Right renal cortex interstitium (tissue), 3 donors: ENCODE measurements at regions not wholly inside any gene's neighbourhood (a gene's known extent, or its start where the extent isn't known, plus 50 kb on each side); places are given as distances from the start of the nearest gene placed in this dataset.
"Not testable (repeated sequence)": the region's sequence is repeated elsewhere in the genome, so short reads cannot be mapped to it uniquely, and the experiment has no call there.

Experiments
- DNase-seq, 3 donors: peaks; one replicate each; pipeline ENCODE4 v3.0.0-alpha.2; 2013; ENCODE audit warnings: low read depth in 3 of 3, low spot score in 2 of 3

DNA sequence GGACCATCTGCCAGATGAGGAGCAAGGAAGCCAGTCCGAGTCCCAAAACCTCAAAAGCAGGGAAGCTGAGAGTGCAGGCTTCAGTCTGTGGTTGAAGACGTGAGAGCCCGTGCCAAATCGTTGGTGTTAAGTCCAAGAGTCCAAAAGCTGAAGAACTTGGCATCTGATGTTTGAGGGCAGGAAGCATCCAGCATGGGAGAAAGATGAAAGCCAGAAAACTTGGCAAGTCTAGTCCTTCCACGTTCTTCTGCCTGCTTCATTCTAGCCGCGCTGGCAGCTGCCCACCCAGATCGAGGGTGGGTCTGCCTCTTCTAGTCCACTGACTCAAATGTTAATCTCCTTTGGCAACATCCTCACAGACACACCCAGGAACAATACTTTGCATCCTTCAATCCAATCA, 293.8 kb downstream of the RDH14 start:
- DNase-seq, result not testable (repeated sequence)

DNA sequence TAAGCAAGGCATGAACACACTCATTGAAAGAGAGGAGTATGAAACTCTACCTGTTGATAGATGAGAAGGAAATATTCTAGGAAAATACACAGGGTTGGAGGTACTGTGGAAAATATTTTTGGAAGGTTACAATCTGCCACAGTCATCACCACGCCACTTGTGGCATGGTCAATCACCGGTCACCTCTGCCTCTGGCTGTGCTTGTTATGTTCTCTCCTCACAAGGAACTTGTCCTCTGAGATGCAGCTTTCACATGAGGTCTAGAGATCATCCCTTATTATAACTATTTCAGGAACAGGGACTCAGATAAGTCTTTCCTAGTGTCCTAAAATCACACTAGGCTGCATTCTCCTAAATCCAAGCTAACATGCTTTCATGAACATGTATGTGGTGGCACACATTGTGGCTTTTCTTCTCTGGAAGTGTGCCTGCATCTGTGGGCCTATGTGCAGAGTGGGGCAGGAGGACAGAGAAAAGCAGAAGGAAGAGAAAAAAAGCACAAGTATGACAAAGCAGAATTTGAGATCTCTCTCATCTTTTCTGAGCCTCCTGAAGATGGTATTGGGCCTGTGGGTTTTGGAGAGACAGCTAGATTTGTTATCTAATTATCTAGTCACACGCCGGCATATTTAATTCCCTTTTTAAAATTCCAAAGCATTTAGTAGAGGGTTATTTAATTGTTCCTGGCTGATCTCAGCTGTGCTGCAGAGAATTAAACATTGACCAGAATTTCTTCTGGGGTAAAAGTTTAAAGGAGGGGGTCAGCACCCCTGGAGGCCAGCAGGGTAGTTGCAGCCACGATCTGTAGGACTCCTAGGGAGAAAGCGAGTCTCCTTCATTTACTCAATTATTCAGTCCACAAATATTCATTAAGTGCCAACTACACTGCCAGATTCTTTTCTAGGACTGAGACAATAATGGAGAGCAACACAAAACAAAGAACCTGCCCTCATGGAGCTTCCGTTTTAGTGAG, 294.6 kb downstream of the RDH14 start:
- no peak for DNase-seq

DNA sequence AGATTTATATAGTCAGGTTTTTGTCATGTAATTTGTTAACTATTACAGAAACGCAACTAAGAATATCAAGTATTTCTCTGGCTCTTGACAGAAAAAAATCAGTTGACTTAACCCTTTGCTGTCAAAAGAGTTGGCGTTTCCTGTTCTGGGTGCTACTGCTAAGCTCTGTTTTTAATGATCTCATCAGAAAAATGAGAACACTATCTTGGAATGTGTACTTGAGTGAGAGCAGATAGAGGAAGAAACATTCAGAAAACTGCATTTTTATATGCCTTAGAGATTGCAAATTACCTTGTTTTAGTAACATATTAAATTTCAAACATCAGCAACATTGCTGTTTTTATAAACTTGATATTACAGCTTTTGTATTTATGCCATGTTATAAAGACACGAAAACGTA, 297.9 kb downstream of the RDH14 start:
- no peak for DNase-seq

DNA sequence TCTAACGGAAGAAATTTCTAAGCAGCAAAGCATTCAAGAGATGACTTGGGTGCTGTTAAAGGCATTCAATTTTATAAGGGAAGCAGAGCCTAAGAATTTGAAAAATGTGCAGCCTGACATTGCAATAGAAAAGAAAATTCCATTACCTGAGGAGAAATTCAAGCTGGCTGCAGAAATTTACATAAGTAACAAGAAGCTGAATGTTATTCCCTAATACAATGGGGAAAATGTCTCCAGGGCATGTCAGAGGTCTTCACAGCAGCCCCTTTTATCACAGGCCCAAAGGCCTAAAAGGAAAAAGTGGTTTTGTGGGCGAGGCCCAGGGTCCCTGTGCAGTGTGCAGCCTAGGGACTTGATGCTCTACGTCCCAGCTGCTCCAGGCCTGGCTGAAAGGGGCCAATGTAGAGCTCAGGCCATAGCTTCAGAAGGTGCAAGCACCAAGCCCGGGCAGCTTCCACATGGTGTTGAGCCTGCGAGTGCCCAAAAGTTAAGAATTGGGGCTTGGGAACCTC, 306.7 kb downstream of the RDH14 start:
- DNase-seq, result no peak

DNA sequence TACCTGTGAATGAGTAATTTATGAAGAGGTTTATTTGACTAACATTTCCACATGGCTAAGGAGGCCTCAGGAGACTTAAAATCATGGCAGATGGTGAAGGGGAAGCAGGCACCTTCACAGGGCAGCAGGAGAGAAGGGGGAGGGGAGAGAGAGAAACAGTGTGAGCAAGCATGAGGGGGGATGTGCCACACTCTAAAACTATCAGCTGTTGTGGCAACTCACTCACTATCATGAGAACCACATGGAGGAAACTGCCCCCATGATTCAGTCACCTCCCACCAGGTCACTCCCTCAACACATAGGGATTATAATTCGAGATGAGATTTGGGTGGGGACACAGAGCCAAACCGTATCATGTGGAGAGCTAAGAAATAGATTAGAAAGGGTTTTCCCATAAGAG, 309.0 kb downstream of the RDH14 start:
- DNase-seq, result no peak

DNA sequence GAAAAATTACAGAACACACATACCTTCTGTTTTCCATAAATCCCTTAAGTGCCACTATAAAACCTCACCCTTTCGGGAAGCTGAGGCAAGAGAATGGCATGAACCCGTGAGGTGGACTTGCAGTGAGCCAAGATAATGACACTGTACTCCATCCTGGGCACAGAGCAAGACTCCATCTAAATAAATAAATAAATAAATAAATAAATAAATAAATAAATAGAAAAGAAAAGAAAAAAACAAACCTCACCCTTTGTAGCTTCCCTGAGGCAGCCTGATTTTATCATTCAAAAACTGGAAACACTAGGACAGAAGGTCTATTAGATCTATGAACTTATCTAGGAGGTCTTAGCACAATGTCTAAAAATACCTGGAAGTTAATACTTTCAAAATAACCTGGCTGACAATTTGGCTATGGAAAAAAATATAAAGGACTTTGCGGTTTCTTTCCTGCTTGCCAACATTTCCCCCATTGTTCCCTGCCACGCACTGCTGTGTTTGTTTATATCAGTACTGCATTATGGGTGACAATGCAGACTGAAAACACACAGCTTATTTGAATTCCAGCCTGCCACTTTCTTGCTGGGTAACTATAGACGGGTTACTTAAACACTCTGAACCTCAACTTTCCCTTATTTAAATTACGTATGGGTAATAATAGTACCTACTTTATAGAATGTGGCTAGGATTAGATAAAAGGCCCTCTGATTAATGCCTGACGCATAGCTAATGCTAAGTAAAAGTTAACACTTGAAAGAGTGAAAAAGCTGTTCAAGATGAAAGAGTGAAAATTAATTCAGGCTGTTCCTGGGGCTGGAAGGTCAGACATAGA, 313.0 kb downstream of the RDH14 start:
- DNase-seq, result no peak

DNA sequence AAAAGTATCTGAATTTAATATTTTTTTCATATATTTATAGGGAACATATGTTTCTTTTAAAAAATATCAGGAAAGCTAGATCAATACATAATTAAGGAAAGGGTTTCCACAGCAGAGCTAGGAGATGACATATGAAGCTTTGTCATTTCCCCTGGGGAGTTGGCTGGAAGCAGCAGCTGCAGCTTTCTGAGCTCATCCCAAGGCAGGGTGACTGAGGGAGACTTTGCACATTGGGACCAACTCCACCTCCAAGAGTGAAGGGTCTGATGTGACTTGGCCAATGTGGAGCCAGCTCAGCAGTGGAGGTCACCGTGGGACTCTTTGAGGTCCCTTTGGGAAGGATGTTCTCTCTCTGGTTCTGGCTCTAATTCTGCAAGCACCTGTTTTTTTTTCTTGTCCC, 315.1 kb downstream of the RDH14 start:
- DNase-seq, result no peak

DNA sequence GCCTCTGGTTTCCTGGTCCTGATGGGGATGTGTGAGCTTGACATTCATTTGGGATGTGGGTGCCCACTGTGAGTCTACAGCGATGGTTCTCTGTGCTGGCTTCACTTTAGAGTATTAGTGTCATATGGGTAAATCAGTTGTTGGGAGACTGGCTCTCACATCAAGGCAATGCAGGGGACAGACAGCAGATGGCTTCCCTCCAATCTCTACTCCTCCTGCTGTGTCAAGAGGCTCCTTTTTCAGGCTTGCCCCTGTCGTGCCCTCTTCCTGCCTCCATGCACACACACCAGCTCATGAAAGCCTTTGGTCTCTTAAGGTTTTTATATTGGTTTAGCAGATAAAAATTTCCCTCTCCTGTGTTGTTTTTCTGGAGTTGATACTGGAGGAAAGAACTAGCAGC, 315.6 kb downstream of the RDH14 start:
- no peak for DNase-seq

DNA sequence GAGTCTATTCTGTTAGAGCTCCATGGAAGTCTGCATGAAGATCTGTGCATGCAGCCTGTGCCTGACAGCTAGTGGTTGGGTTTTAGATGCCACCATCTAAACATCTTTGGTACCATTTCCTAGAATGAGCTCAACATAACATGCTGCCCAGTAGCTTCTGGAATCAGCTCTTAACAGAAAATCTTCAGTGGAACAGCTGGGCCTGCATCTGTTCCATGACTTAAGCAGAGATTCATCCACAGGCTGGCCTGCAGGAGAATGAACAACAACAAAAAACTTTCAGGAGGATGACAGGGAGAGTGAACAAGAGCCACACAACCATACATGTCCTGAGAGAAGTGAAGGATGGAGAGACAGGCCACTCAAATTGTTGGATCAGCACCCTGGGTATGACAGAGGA, 316.6 kb downstream of the RDH14 start:
- no peak for DNase-seq

DNA sequence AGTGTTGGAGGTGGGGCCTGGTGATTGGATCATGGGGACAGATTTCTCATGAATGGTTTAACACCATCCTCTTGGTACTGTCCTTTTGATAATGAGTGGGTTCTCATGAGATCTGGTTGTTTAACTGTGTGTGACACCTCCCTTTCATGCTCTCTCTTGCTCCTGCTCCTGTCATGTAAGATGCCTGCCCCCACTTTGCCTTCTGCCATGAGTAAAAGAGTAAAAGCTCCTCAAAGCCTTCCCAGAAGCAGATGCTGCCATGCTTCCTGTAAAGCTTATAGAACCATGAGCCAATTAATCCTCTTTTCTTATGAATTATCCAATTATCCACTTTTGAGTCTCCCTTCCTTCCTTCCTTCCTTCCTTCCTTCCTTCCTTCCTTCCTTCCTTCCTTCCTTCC, 317.7 kb downstream of the RDH14 start:
- DNase-seq, result no peak

DNA sequence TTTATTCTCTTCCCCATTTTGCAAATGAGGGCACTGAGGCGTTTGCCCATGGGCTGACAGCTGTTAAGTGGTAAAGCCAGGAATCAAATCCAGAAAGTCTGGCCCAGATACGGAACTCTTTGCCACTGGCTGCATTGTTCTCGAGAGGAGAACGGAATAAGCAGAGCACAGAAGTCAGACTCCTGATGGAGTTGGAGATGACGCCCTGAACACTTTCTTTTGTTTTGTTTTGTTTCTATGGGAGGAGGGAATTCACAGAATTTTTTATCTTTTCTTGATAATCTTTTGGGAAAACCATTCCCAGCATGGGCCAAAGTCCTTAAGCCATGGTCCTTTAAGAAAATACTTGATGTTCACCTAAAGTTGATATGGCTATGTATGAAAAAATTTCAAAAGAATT, 322.2 kb downstream of the RDH14 start:
- no peak for DNase-seq

DNA sequence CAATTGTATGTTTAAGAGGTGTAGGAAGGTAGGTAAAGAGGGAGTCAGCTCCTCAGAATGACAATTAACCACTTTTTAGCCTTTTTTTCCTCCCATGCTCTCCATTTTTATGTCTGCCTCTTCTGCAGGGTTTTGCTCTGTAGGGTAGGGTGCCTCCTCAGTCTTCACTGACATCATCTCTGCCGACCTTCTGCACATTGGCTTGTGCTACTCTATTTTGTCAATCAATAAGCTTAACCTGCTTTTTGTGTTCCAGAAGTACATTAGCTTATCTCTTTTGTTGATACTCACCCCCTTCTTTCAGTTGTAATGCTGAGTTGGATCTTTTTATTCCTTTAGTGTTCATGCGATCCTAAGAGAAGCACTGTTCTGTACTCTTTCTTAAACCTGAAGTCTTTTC, 323.2 kb downstream of the RDH14 start:
- DNase-seq, result no peak

DNA sequence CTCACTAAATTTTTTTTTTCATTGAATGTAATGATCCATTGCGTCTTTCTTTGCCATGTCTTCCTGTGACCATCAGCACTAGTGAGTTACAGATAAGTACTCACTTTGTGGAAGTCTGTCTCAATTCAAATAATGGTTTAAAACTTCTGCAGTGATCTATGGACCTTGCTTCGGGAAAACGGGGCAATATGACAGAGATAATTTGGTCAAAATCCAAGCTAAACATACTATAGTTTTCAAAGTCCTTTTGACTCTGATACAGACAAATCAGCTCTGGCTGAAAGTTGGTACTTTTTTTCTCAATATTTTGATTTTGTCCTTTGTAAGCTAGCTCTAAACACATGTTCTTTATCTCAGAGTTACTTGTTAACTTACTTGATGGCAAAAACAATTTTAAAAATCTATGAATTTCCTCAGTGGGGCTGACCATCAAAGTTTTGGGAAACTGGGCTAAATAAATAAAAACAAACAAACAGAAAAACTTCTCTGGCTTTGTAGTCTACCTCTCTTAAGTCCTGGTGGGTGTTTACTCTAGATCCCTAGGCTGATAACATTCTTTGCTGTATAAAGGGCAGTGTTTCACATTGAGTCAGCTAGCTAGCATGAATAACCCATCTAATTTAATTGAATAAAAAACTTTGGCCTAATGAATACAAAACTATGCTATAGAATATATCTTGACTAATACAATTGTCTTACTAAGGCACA, 327.6 kb downstream of the RDH14 start:
- DNase-seq, result no peak

DNA sequence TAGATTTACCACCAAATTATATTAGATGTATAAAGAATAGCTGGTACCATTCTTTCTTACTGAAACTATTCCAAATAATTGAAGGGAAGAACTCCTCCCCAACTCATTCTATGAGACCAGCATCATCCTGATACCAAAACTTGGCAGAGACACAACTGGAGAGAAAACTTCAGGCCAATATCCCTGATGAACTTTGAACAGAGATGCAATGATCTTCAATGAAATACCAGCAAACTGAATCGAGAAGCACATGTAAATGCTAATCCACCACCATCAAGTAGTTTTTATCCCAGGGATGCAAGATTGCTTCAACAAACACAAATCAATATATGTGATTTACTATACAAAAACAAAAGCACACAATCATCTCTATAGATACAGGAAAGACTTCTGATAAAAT, 329.8 kb downstream of the RDH14 start:
- no peak for DNase-seq

DNA sequence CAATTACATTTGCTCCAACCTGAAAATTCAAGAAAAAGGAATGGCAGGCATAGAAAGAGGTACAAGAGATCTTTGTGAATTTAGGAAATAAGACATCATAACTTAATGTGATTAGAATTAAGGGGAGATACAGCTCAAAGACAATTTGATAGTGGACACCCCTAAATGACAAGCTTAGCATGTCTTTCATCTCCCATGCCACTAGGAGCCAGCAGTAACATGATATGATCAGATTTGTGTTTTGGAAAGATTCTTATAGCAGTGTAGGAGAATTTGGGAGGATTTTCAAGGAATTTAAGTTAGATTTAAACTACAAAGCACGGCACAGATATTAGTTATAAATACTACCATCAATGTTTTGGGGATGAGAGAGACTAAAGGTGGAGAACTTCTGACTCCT, 340.8 kb downstream of the RDH14 start:
- DNase-seq, result no peak

DNA sequence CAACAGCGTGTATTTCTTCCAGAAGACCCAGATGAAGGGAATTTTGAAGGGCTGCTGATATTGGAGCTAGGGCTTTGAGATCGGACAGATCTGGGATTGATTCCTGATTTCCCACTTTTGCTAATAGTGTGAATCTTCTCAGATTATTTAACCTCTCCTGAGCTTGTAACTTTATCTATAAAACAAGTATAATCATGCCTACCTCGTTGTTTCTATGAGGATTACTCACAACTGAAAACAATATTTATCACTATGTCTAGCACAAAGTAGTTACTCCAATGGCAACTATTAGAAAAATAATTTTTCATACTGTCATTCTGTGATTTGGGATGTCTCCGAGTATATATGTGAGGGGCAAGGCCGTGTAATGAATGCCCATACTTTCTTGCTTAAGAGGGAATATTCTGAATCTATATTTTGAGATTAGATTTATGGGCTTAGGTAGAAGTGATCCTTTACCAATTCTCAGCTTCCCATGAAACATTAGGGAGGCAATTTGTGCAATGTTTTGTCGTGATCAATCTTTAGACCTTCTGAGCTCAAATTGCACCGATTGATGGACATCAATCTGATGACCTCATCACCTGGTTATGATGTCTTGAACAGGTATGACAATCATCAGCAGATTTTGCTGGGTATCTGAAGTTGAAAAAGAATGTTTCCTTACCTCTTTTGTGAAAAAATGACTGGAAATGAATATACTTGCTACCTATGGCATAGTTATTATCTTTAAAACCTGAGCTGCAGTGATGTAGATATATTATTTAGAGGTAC, 339.9 kb downstream of the KCNS3 start:
- no peak for DNase-seq

DNA sequence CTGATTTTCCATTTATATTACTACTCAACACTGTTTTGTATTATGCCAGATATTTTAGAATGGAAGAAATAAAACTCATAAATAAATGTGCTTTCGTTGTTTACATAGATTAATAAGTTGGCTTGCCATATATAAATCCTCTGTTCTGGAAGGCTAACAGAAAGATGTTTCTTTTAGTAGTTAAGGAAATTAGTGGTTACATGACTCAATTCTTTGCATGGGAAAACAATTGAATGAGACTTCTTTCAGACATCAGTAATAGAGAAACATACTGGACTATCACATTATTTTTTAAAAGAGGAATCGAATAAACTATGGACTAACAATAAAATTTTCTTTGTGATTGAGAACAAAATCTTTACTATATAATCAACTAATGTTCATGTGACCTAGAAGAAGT, 336.5 kb downstream of the KCNS3 start:
- no peak for DNase-seq

DNA sequence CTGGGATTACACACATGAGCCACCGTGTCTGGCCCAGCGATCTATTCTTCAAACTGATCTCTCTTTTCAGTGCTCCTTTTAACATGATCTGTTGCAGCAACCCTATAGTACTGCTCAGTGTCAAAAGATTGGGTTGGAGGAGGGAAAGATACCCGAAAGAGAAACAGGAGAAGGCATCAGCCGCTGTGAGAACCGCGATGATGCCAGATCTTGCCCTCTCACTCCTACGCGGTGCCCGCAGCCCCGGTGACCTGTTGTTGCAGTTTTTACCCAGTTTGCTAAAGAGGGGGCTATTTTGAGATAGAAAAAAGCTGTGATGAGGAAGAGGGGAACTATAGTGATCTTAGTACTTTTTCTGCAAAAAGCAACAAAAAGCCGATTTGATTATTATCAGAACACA, 335.5 kb downstream of the KCNS3 start:
- DNase-seq, result no peak

DNA sequence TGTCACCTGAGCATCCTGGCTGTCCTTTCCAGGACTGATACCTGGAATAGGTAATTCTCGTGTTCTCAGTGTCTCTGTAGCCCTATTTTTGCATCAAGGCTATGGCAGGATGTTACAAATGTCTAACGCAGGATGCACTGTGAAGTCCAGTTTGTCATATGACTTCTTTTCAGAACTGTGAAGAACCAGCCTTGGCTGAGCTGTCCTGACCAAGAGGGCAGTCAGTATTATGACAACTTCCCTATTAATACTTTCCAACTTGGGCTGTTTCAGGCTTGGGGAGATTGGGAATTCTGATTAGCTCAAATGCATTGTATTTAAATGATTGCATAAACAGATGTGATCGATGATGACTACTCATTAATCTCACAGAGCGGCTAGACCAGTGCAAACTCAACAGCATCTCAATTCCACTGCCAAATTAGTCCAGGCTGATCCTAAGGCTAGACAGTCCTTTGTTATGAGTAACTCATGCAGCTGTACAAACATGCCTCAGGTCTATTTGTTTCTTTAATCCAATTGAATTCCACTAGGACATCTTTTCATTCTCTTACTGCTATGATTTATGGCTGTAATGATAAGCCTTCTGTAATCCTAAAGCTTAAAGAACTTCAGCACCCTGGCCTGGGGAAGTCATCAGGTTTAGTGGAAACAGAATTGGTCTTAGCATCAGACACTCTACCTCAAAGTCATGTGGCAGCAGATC, 331.6 kb downstream of the KCNS3 start:
- no peak for DNase-seq

DNA sequence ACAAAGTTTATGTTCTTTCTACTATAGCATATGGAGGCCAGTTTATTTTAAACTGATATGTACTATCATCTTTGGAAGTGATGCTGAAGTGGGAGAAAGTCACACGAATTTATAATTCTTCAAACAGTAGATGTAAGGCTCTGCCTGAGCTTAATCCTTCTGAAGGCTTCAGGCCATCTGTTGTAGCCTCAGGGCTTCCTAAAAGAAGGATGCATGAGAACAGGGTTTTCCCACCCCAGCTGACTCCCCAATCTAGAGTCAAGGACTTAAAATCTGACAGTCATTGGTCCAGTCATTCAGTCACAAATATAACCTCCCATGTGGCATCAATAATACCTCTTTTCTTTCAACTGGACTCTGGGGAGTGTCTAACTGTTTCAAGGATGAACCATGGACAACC, 330.5 kb downstream of the KCNS3 start:
- DNase-seq, result no peak
